Left ventricle myocardium inferior (tissue), 1 donor: ENCODE measurements at regions not wholly inside any gene's neighbourhood (a gene's known extent, or its start where the extent isn't known, plus 50 kb on each side); places are given as distances from the start of the nearest gene placed in this dataset.

Experiments used
- DNase-seq: peaks from one replicate; pipeline ENCODE4 v3.0.0-alpha.2; 2020
- H3K27ac ChIP-seq: fragments of 200-600 bp; replicated peaks from 2 replicates; pipeline ENCODE4 v1.8.0; 2021
- H3K27me3 ChIP-seq: fragments of 200-600 bp; 2 replicates; pipeline ENCODE4 v1.8.0; 2021; ENCODE audit warnings: low read depth
- H3K36me3 ChIP-seq: fragments of 200-600 bp; 2 replicates; pipeline ENCODE4 v1.8.0; 2021
- H3K4me1 ChIP-seq: fragments of 200-600 bp; 2 replicates; pipeline ENCODE4 v1.8.0; 2021
- H3K4me3 ChIP-seq: fragments of 200-600 bp; 2 replicates; pipeline ENCODE4 v1.8.0; 2021; ENCODE audit warnings: mild to moderate bottlenecking, moderate library complexity
- H3K9me3 ChIP-seq: fragments of 200-600 bp; replicated peaks from 2 replicates; pipeline ENCODE4 v1.8.0; 2021
- CTCF ChIP-seq: fragments of 200-600 bp; IDR thresholded peaks from 2 replicates; pipeline ENCODE4 v1.8.0; 2021; ENCODE audit warnings: antibody characterized with exemption, mild to moderate bottlenecking, borderline replicate concordance
- intact Hi-C: fragments of 100-400 bp; cut with micrococcal nuclease; formaldehyde crosslinking; loops from one replicate; pipeline ENCODE4 v1.11.0; 2022
- donor health status: DM: no; HTN: yes; CAD: no; lungs with severe emphysema.

DNA sequence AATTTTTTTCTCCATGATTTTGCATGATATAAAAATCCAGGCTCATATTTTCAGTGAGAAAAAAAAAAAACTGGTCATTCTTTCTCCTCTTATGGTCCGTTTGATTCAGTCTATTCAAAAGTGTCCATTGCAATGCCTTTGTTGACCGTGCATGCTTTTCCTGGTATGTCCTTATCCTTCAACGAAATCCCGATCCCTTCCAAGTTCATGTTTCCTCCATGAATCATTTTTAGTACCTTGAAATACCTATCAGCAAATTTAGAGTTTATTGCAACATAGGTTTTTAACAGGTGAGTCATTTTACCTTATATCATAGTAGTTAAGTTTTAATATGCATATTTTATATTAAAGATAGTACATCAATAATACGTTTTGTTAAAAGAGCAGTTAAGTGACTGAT lies 773.8 kb upstream of the CHD1 start:
- DNase-seq, result no peak
- no peaks in the 10 kb centered on the region for H3K4me1 ChIP-seq
- H3K27ac ChIP-seq, result no peak overlapping the region
- no peak for TF ChIP-seq CTCF
- H3K27me3 ChIP-seq, result no peaks in the 10 kb centered on the region
- H3K9me3 ChIP-seq, result no peaks in the 10 kb centered on the region
- intact Hi-C loops, result no loop called here
- H3K4me3 ChIP-seq, result no peak overlapping the region
- no peaks in the 10 kb centered on the region for H3K36me3 ChIP-seq

- intact Hi-C loops, result no loop called here
- Histone ChIP-seq H3K9me3 (peaks cover 11% of the 10 kb centered on the region), H3K36me3 (no peaks in the 10 kb centered on the region), H3K4me3 (no peak overlapping the region), H3K27ac (no peak overlapping the region), H3K4me1 (no peaks in the 10 kb centered on the region), H3K27me3 (no peaks in the 10 kb centered on the region)
- TF ChIP-seq CTCF, result no peak
- no peak for DNase-seq
Measured at GRCh38 chr5:99694884-99695283, 766.1 kb upstream of the CHD1 start.

GRCh38 chr5:99686538-99686937 lies 757.7 kb upstream of the CHD1 start:
- Histone ChIP-seq H3K9me3 (no peaks in the 10 kb centered on the region), H3K4me3 (no peak overlapping the region), H3K4me1 (no peaks in the 10 kb centered on the region), H3K36me3 (no peaks in the 10 kb centered on the region), H3K27me3 (no peaks in the 10 kb centered on the region), H3K27ac (no peak overlapping the region)
- no peak for TF ChIP-seq CTCF
- DNase-seq, result no peak
- intact Hi-C loops, result no loop called here

DNA sequence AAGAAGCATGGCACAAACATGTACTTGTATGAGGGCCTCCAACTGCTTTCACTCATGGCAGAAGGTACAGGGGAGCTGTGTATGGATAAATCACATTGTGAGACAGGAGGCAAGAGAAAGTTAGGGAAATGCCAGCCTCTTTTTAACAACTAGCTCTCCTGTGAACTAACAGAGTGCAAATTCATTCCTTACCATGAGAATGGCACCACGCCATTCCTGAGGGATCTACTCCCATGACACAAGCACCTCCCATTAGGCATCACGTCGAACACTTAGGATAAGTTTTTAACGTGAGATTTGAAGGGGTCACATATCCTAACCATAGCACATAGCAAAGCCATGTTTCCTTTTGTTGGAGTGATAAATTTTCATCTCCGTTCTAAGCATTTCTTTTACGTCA lies 747.2 kb upstream of the CHD1 start:
- Histone ChIP-seq H3K4me1 (no peaks in the 10 kb centered on the region), H3K36me3 (no peaks in the 10 kb centered on the region), H3K9me3 (no peaks in the 10 kb centered on the region), H3K27me3 (no peaks in the 10 kb centered on the region), H3K27ac (no peak overlapping the region), H3K4me3 (no peak overlapping the region)
- no peak for DNase-seq
- intact Hi-C loops, result no loop called here
- TF ChIP-seq CTCF, result no peak

DNA sequence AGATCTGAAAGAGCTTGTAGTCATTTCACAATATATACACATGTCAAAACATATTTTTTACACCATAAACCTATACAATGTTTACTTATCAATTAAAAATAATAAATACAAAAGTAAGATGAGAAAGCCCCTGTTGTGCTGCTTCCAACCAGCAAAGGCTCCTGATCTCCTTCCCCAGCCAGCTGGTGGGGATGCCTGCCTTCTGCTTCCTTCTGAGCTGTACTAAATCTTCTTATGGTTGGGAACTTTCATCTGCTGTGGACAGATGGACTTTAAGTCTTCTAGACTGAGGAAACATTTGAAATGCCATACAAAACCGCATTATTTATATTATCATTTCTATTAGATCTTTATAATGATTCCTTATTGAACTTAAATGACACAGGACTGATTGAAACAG lies 745.3 kb upstream of the CHD1 start:
- H3K9me3 ChIP-seq, result no peaks in the 10 kb centered on the region
- DNase-seq, result no peak
- no peak overlapping the region for H3K27ac ChIP-seq
- no peaks in the 10 kb centered on the region for H3K27me3 ChIP-seq
- TF ChIP-seq CTCF, result no peak
- H3K4me3 ChIP-seq, result no peak overlapping the region
- no peaks in the 10 kb centered on the region for H3K36me3 ChIP-seq
- intact Hi-C loops, result no loop called here
- H3K4me1 ChIP-seq, result no peaks in the 10 kb centered on the region

DNA sequence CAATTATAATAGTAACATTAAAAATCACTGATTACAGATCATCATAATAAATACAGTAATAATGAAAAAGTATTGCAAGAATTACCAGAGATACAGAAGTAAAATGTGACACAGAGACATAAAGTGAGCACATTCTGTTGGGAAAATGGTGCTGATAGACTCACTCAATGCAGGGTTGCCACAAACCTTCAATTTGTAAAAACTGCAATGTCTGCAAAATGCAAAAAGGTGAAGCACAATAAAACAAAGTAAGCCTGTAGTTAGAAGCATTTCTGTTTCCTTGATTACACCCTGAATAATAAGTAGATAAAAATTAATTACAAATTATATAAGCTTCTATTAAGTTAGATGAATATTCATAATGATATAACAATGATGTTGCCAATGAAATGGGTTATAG lies 736.2 kb upstream of the CHD1 start:
- H3K4me1 ChIP-seq, result no peaks in the 10 kb centered on the region
- no peaks in the 10 kb centered on the region for H3K9me3 ChIP-seq
- H3K27me3 ChIP-seq, result no peaks in the 10 kb centered on the region
- no peak overlapping the region for H3K4me3 ChIP-seq
- no peaks in the 10 kb centered on the region for H3K36me3 ChIP-seq
- DNase-seq, result no peak
- TF ChIP-seq CTCF, result no peak
- no peak overlapping the region for H3K27ac ChIP-seq
- intact Hi-C loops, result no loop called here
